Spinal cord (tissue), 9 donors: ENCODE measurements at regions not wholly inside any gene's neighbourhood (a gene's known extent, or its start where the extent isn't known, plus 50 kb on each side); places are given as distances from the start of the nearest gene placed in this dataset.
"Not testable (repeated sequence)": the region's sequence is repeated elsewhere in the genome, so short reads cannot be mapped to it uniquely, and the experiment has no call there.

Experiments used
- DNase-seq, 6 donors: peaks; one replicate each; pipeline versions ENCODE4 v3.0.0 to v3.0.0-alpha.2; 2013 to 2015; ENCODE audit warnings: low spot score in 6 of 6, low read depth in 4 of 6
- H3K27ac ChIP-seq: one replicate; pipeline ENCODE4 v1.5.1; 2013; ENCODE audit warnings: low read depth, low read length, control low read depth
- H3K27me3 ChIP-seq: one replicate; pipeline ENCODE4 v1.6.1; 2013; ENCODE audit warnings: low read length; ENCODE audit not compliant: control insufficient read depth, insufficient read depth
- H3K36me3 ChIP-seq: one replicate; pipeline ENCODE4 v1.6.1; 2013; ENCODE audit warnings: low read length; ENCODE audit not compliant: control insufficient read depth, insufficient read depth
- H3K4me1 ChIP-seq: one replicate; pipeline ENCODE4 v1.6.1; 2013; ENCODE audit warnings: low read length; ENCODE audit not compliant: control insufficient read depth, insufficient read depth
- H3K4me3 ChIP-seq: one replicate; pipeline ENCODE4 v1.5.1; 2013; ENCODE audit warnings: low read depth, low read length, control low read depth
- H3K9me3 ChIP-seq: one replicate; pipeline ENCODE4 v1.6.1; 2013; ENCODE audit warnings: low read length; ENCODE audit not compliant: control insufficient read depth, insufficient read depth
- WGBS: methylation state at CpG from one replicate; pipeline ENCODE4 v1.1.5; 2013; ENCODE audit warnings: missing lambda C conversion rate; ENCODE audit not compliant: insufficient coverage; 5-methylcytosine and 5-hydroxymethylcytosine counted together
- donor health status: healthy.

DNA sequence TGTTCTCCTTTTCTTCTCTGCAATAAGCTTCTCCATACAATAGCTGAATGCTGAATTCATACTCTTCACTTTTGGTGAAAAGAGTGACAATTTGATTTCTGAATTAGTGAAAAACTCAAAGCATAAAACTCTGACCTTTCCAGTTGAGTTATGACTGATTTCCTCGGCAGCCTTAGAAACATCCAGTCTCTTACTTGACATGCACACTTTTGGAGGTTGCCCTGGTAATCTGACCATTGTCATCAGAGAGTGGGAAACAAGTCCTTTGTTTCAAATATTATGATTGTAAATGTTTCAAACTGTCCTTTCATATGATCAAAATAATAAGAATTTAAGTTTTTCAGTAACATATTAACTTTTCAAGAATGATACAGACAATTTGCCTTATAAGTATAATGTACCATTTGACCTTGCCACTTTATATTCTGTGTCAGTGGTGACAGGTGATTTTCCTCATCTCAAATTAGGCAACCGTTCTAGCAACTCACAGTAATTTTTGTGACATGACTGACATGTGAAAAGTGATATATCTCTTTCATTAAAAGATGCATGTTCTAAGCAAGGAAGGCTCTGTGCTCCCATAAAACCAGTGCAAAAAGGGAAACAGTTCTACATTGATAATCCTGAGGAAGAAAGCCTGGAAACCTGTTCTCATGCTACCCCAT lies 507.6 kb upstream of the ROBO2 start:
- WGBS = no CpG with 5 or more reads among the region's 2 CpGs
- DNase-seq = no peak
- no peak overlapping the region for H3K27ac ChIP-seq
- H3K4me1 ChIP-seq = no peaks in the 10 kb centered on the region
- no peaks in the 10 kb centered on the region for H3K36me3 ChIP-seq
- H3K27me3 ChIP-seq = no peaks in the 10 kb centered on the region
- H3K9me3 ChIP-seq = no peaks in the 10 kb centered on the region
- H3K4me3 ChIP-seq = no peak overlapping the region

DNA sequence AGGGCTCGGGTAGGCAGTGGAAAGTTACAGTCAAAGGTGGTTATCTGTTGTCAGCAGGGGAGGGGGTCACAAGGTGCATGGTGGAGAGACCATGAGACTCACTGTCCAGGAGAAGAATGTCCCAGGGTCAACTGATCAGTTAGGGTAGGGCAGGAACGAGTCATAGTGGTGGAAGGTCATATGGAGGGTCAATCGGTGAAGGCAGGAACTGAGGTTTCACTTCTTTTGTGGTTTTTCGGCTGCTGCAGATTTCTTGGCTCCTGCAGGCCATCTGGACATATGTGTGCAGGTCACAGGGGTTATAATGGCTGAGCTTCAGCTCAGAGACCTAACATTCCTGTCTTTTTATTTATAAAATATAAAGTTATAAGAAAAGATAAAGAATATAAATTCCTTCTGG lies 506.2 kb upstream of the ROBO2 start:
- not testable (repeated sequence) for H3K27me3 ChIP-seq, DNase-seq, H3K4me1 ChIP-seq, H3K27ac ChIP-seq, H3K36me3 ChIP-seq, H3K9me3 ChIP-seq, H3K4me3 ChIP-seq
- 38% methylated on average over 3 of the region's 4 CpGs for WGBS

DNA sequence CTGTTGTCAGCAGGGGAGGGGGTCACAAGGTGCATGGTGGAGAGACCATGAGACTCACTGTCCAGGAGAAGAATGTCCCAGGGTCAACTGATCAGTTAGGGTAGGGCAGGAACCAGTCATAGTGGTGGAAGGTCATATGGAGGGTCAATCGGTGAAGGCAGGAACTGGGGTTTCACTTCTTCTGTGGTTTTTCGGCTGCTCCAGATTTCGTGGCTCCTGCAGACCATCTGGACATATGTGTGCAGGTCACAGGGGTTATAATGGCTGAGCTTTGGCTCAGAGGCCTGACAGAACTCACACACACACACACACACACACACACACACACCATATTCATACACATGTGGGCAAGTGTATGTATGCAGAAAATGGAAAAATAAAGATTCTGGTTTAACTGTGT lies 502.0 kb upstream of the ROBO2 start:
- not testable (repeated sequence) for H3K4me3 ChIP-seq, H3K4me1 ChIP-seq, H3K36me3 ChIP-seq, H3K27me3 ChIP-seq, DNase-seq, H3K9me3 ChIP-seq, H3K27ac ChIP-seq
- 100% methylated on average over 1 of the region's 3 CpGs for WGBS

- Histone ChIP-seq H3K4me1 (no peaks in the 10 kb centered on the region), H3K27ac (no peak overlapping the region), H3K9me3 (peaks cover 1% of the 10 kb centered on the region), H3K27me3 (no peaks in the 10 kb centered on the region), H3K36me3 (no peaks in the 10 kb centered on the region), H3K4me3 (no peak overlapping the region)
- WGBS = no CpG with 5 or more reads among the region's 2 CpGs
- peak in 1 of 6 donors; percentile 28 for DNase-seq
Measured at GRCh38 chr3:76547674-76548073, 492.2 kb upstream of the ROBO2 start.

- 96% methylated on average over 7 of the region's 7 CpGs for WGBS
- Histone ChIP-seq H3K4me1 (no peaks in the 10 kb centered on the region), H3K4me3 (no peak overlapping the region), H3K27me3 (no peaks in the 10 kb centered on the region), H3K27ac (no peak overlapping the region), H3K36me3 (no peaks in the 10 kb centered on the region), H3K9me3 (peaks cover 1% of the 10 kb centered on the region)
- no peak for DNase-seq
Measured at GRCh38 chr3:76550522-76551201, 489.2 kb upstream of the ROBO2 start.

DNA sequence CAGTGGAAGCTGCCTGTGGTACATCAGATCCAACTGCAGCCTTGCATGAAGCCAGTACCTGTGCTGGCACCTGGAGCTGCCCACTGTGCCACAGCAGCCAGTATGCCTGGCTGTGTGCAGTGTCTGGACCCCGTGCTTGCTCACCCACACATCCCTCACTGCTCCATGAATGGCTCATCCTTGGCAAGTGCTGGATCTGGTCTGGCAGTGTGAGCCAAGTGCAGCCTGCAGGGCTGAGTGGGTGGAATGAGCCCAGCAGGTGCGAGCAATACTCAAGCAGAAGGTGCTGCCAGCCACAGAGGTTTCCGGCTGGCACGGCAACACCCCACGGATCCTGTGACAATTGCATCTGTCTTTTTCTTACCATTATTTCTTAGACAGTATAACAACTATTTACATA lies 488.2 kb upstream of the ROBO2 start:
- 74% methylated on average over 2 of the region's 5 CpGs for WGBS
- Histone ChIP-seq H3K4me3 (no peak overlapping the region), H3K9me3 (peaks cover 1% of the 10 kb centered on the region), H3K27ac (no peak overlapping the region), H3K36me3 (no peaks in the 10 kb centered on the region), H3K27me3 (no peaks in the 10 kb centered on the region), H3K4me1 (no peaks in the 10 kb centered on the region)
- DNase-seq = no peak

- WGBS = 86% methylated on average over 1 of the region's 2 CpGs
- no peaks in the 10 kb centered on the region for H3K36me3 ChIP-seq
- no peak for DNase-seq
- H3K4me3 ChIP-seq = no peak overlapping the region
- H3K27me3 ChIP-seq = no peaks in the 10 kb centered on the region
- H3K9me3 ChIP-seq = peaks cover 1% of the 10 kb centered on the region
- H3K4me1 ChIP-seq = no peaks in the 10 kb centered on the region
- H3K27ac ChIP-seq = no peak overlapping the region
Measured at GRCh38 chr3:76552653-76553052, 487.2 kb upstream of the ROBO2 start.

GRCh38 chr3:76554707-76555106 lies 485.2 kb upstream of the ROBO2 start:
- Histone ChIP-seq H3K9me3 (peaks cover 1% of the 10 kb centered on the region), H3K27me3 (no peaks in the 10 kb centered on the region), H3K36me3 (no peaks in the 10 kb centered on the region), H3K4me3 (no peak overlapping the region), H3K4me1 (no peaks in the 10 kb centered on the region), H3K27ac (no peak overlapping the region)
- peak in 2 of 6 donors; percentile 60 to 82 for DNase-seq
- no CpG with 5 or more reads among the region's 2 CpGs for WGBS

DNA sequence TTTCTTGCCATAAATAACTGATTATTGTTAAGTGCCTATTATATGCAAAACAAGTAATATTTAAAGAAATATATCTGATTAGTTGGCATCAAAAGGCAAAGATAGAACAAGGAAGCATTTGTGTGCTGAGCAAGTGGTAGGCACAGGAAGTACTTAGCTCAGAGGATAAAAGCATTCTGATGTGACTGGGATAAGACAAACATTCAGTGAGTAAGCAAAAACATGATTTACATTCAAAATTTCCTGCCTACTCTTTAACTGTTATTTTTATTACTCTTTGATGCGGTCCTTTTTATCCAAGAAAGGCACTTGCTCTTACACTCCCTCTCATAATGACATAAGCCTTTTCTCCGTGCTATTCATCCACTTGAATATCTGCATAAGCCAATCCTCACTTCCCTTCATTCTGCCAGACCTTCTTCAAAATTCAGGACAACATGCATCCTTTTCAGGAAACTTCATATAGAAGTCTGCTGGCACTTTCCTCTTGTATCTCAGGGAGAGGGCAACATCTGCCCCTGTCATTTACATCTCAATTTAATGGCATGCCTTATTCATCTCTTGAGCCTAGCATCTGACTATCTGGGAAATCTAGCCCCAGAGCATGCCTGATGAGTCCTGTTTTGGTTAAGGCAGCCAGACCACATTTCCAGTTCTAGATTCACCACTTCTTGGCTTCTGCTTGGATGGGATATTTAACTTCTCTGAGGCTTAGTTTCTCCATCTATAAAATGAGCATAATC lies 478.2 kb upstream of the ROBO2 start:
- no peak overlapping the region for H3K4me3 ChIP-seq
- no peak overlapping the region for H3K27ac ChIP-seq
- WGBS = 53% methylated on average over 2 of the region's 2 CpGs
- H3K27me3 ChIP-seq = no peaks in the 10 kb centered on the region
- H3K9me3 ChIP-seq = no peaks in the 10 kb centered on the region
- DNase-seq = no peak
- no peaks in the 10 kb centered on the region for H3K4me1 ChIP-seq
- H3K36me3 ChIP-seq = no peaks in the 10 kb centered on the region
